ENCODE measurements at regions not wholly inside any gene's neighbourhood (a gene's known extent, or its start where the extent isn't known, plus 50 kb on each side); places are given as distances from the start of the nearest gene placed in this dataset.
"Not testable (repeated sequence)": the region's sequence is repeated elsewhere in the genome, so short reads cannot be mapped to it uniquely, and the experiment has no call there.

- no peak for TF ChIP-seq CTCF (IDR thresholded peaks at IDR 0.05; ENCODE audit: insufficient read depth, low read depth, low read length)
- no peak overlapping the region for H3K4me3 ChIP-seq (ENCODE audit: low read depth, low read length)
- DNase-seq (ENCODE audit: low read depth) = no peak
Measured at GRCh38 chr18:38651736-38652135, 1086.1 kb upstream of the CELF4 start.

GRCh38 chr18:38648179-38648578, 1082.6 kb upstream of the CELF4 start:
- DNase-seq (ENCODE audit: low read depth) = no peak
- no peak overlapping the region for H3K4me3 ChIP-seq (ENCODE audit: low read depth, low read length)
- TF ChIP-seq CTCF (IDR thresholded peaks at IDR 0.05; ENCODE audit: insufficient read depth, low read depth, low read length) = no peak

GRCh38 chr18:38646296-38646695, 1080.7 kb upstream of the CELF4 start:
- DNase-seq (ENCODE audit: low read depth) = no peak
- TF ChIP-seq CTCF (IDR thresholded peaks at IDR 0.05; ENCODE audit: insufficient read depth, low read depth, low read length) = no peak
- H3K4me3 ChIP-seq (ENCODE audit: low read depth, low read length) = no peak overlapping the region

GRCh38 chr18:38644875-38645641, 1079.5 kb upstream of the CELF4 start:
- DNase-seq (ENCODE audit: low read depth) = no peak
- no peak overlapping the region for H3K4me3 ChIP-seq (ENCODE audit: low read depth, low read length)
- TF ChIP-seq CTCF (IDR thresholded peaks at IDR 0.05; ENCODE audit: insufficient read depth, low read depth, low read length) = no peak

- no peak for DNase-seq (ENCODE audit: low read depth)
- no peak for TF ChIP-seq CTCF (IDR thresholded peaks at IDR 0.05; ENCODE audit: insufficient read depth, low read depth, low read length)
- no peak overlapping the region for H3K4me3 ChIP-seq (ENCODE audit: low read depth, low read length)
Measured at GRCh38 chr18:38642711-38643110, 1077.1 kb upstream of the CELF4 start.

DNA sequence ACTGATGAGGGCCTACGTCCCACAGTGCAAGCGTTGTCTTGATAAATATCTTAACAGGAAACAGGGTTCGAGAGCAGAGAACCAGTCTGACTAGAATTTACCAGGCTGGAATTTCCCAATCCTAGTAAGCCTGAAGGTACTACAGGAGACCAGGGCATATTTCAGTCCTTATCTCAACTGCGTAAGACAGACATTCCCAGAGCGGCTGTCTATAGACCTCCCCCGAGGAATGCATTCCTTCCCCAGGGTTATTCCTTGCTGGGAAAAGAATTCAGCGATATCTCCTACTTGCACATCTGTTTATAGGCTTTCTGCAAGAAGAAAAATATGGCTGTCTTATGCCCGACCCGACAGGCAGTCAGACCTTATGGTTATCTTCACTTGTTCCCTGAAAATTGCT, 1074.1 kb upstream of the CELF4 start:
- H3K4me3 ChIP-seq (ENCODE audit: low read depth, low read length); DNase-seq (ENCODE audit: low read depth): not testable (repeated sequence)

DNA sequence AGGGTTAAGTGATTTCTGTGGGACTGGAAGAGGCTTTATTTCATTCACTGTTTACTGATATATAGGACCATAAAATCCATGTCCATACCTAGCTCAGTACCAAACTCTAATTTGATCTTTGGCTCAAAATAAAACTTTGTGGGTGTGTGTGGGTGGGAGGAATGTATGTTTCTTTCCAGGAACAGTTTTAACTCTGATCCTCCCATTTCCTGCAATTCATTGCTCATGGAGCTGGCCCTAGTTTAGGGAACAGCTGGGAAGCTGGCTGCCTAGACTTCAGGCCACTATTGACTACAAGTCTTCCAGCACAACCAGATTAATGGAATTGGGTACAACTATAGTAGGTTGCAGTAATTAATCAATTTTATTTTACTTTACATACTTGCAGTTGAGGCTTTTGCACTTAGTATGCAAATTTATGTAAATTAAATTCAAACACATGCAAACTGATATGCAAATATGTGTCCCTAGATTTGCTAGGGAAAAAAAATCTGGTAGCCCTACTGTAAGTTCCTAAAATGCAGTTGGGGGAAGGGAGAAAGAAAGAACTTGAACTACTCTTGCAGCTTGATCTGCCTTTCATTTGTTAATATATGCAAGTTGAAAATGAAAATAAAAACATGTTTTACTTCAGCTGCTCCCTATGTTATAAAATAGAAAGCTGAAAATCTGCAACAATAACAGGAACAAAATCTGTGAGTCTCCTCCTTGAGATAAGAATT, 1070.3 kb upstream of the CELF4 start:
- no peak overlapping the region for H3K4me3 ChIP-seq (ENCODE audit: low read depth, low read length)
- no peak for DNase-seq (ENCODE audit: low read depth)
- TF ChIP-seq CTCF (IDR thresholded peaks at IDR 0.05; ENCODE audit: insufficient read depth, low read depth, low read length) = no peak

Measured in fibroblast of villous mesenchyme (primary cell).